OCI-M2 (cell line): ENCODE measurements at regions not wholly inside any gene's neighbourhood (a gene's known extent, or its start where the extent isn't known, plus 50 kb on each side); places are given as distances from the start of the nearest gene placed in this dataset.

Experiments used
- DNase-seq: peaks from one replicate; lab custom pipeline; 2025; ENCODE audit not compliant: unreplicated experiment; lab: John Stamatoyannopoulos, UW

GRCh38 chr16:51630076-51630475, 479.0 kb upstream of the SALL1 start:
- no peak for DNase-seq

- DNase-seq, result no peak
Observed at GRCh38 chr16:51629576-51629975, 478.5 kb upstream of the SALL1 start.

DNA sequence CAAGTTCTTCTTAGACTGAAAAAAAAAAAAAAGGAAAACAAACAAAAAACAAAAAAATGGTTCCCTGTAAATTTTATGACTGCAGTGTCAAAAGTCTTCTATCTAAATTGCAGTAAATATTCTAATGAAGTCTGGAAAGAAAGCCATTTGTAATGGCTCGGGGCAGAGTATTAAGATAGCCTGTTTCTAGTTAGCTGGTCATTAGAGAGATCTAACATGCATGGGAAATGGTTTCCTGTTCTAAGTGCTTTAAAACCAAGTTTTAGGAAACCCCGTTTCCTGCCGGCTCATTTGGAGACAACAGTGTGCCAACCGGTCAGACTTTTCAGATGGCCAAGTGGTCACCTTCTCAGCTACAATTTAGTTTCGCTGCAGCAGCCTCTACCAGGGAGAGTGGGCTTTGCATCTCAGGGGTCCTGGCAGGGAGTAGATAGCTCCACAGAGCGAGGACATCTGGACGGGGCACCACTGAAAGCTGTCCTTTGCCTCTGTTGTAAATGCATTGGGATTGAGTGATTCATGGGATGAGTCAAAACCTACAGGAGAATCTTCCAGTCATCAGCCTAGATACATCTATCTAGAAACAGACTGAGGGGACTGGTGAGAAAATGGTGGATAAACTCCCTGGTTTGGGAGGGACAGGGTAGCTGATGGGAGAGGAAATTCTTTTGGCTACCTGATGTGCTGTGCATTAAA, 473.2 kb upstream of the SALL1 start:
- no peak for DNase-seq

DNA sequence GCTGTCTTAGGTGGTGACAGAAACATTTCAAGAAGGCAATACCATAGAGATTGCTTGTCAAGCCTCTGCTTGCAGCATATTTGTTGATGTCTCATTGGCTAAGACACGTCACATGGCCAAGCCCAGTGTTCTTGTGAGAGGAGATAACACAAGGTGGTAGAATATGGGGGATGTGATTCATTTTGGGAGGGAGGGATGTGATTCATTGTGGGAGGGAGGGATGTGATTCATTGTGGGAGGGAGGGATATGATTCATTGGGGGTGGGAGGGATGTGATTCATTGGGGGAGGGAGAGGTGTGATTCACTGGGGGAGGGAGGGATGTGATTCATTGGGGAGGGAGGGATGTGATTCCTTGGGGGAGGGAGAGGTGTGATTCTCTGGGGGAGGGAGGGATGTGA, 470.5 kb upstream of the SALL1 start:
- DNase-seq, result no peak

DNA sequence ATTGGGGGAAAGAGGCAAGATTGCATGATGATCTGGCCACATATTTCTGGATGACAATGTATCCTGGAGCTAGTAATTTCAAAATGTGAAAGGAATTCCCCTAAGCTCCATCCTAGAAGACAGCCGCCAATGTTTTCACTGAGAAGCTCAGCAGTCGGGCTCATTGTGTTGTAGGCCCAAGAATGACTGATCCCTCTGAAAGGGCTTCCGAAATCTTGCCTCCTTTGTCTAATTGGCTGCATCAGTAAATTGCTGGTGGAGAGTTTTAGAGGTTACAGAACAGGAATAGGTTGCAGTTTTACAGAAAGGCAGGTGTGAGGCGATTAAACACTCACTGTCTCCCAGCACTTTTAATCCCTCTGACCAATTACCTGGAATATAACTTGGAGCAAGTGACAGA, 464.1 kb upstream of the SALL1 start:
- DNase-seq, result no peak

DNA sequence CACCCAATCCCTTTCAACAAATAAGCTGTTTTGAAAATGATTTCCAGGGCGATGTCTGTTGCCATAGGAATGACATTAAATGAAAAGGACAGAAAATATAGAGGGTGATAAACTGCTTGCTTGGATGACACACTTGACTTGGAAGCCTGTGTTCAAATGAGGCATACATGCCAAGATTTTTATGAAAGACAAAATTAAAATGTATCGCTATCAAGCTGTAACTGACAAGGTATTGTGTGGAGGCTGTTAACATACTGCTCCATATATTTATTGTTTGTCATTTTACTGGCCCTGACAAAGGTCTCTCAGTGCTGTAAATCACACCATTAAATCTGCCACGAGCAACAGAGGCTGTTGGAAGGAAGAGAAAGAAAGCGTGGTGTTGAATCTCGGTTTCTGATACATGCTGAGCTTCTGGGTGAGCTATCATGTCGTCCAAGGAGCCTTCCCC, 456.2 kb upstream of the SALL1 start:
- DNase-seq, result no peak

- DNase-seq, result no peak
Observed at GRCh38 chr16:51596247-51596646, 445.2 kb upstream of the SALL1 start.

DNA sequence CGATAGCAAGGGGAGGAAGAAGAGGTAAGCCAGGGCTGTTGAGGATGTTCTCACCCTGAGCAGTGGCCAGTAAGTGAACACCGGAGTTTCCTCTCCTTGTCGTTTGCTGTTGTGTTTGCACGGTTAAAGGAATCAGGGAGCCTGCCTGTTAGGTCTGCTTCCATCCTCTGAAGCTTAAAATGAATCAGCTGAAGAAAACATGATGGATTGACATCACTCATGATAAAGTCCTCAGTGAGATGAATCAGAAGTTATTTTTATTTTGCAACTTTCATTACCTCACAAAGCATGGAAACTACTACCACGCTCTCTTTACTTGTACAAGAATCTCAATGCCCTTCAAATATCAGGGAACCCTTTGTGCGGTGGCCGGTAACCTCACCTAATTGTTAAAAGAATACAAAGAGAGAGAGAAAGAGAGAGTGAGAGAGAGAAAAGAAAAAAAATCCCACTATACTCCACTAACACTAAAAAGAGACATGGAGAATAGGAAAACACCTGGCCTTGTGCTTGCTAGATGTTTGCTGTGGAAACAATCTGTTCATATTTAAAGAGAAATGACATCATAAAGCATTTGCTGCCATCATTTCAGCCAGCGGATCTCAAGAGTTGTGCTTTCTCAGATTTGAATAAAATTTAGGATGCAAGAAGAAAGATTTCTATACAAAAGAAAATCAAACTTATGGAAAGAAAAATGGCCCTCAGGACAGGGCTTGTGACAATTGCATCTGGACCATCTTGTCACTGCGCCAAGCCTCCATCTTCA, 441.6 kb upstream of the SALL1 start:
- no peak for DNase-seq

GRCh38 chr16:51592001-51592501, 441.0 kb upstream of the SALL1 start:
- DNase-seq, result no peak

GRCh38 chr16:51591480-51591879, 440.4 kb upstream of the SALL1 start:
- no peak for DNase-seq

- no peak for DNase-seq
Observed at GRCh38 chr16:51579652-51580360, 428.7 kb upstream of the SALL1 start.

DNA sequence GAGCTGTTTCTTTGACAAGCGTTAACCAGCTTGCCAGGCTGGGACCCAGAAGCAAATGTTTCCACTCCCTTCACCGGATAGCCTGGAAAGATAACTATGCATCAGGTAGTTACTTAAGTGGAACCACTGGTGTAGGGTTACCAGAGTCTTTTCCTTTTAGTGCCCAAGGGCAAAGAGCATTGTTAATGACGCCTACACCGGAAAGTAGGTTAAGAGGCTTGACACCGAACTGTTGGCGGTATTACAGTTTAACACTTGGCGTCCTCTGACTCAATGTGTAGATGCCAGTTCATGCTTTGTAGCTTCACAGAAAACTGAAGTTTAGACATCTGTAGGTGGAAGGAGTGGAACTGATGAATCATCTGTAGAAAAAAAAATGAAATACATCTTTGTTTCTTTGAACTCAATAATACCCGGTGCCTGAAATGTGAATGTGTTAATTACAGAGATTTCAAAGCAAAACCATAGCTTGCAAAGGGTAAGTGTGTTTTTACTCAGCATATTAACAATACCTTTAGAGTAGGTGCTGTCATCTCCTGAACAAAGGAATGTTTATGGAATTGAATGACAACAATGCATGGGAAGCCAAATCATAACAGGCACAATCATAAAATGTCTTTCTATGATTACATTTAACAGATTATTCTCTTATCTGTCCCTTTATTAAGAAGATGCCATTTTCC, 426.7 kb upstream of the SALL1 start:
- DNase-seq, result no peak

DNA sequence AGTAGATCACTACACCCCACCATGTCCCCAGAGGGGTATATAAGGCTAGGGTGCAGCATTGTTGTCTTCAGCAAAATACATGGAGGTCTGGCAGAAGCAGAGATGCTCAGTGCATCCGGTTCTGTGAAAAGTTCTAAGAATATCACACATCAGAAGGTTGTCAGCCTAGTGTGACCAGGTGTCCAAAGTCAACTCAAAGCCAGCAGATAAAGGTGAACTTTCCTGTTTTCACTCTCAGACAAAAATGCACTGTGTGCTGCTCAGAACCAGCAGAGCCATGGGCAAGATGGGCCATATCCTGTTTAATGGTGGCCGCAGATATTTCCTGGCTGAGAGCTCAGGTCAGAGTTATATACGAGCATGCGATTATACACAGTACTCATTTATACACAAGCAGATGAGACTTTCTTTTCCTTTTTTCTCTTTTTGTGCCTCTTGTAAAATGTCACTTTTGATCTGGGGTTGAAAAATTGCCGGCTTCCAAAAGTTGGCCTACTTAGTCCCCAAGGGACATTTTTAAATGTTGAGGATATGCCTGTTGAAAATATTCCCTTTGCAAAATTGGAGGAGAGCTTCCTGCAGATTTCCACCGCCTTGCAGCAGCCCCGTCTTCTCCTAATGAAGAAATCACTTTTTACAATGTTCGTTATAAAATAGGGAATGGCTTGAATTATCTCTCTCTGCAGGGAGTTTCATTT, 425.6 kb upstream of the SALL1 start:
- DNase-seq, result no peak

DNA sequence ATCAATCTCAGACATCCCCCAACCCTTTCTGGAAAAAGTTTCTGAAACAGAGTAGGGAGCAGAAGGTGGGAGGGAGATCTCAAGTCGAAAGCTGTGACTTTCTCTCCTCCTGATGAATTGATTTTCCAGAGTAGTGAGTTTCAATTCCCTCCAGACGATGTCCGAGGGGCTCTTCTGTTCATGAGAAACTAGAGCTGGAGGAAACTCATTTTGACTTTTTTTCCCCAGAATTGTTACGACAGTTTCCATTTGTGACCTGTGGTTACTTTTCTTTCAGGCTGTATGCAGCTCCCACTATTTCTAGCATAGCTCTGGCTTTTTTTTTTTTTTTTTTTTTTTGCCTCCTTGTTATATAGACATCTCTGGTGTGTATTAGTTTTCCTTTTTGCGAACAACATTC, 422.1 kb upstream of the SALL1 start:
- no peak for DNase-seq

DNA sequence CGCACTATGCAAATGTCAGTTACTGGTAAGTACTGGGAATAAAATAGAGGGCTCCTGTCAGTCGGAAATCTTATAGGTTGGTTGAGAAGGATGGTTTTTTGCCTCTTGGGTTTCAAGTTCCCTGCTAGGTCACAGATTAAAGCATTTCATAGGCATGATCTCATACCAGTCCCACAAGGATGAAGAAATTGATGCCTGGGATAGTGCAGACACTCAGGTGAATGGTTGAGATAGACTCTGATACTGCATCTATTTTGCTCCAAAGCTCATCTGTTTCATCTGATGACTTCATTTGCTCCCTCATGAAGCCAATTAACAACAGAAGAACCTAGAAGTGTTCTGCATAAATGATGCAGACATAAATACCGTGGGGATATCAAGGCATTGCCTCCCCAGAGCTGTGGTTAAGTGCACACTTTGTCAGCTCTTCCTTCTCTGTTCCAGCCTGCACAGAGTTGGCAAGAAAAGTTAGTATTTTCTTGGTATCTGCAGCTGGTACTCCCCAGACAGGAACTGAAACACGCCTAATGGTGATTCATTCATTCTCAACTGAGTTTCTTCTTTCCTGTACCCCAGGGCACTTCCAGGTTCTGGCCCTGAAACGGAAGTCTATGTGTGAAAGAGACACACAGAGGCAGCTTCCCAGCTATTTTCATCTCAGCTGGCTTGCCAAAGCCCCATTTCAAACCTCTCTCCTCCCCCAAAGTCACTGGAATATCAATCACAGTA, 418.3 kb upstream of the SALL1 start:
- no peak for DNase-seq

- no peak for DNase-seq
Observed at GRCh38 chr16:51567911-51568310, 416.8 kb upstream of the SALL1 start.

GRCh38 chr16:51565184-51565583, 414.1 kb upstream of the SALL1 start:
- DNase-seq, result no peak

GRCh38 chr16:51562891-51563290, 411.8 kb upstream of the SALL1 start:
- no peak for DNase-seq

DNA sequence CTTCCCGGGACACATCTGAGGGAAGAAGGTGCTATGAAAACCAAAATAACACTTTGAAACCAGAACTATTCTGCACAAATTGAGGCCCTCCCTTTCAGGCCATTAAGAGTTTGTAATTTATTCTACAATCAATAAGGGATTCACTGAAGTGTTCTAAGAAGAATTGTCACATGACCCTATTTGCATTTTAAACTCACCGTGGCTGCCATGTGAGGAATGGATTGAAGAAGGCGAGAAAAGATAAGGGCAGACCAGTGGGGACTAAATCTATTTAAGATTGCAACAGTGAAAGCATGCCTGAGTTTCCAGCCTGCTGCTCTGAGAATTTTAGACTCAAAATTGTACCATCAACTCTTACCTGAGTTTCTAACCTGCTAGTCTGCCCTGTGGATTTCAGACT, 408.8 kb upstream of the SALL1 start:
- no peak for DNase-seq

GRCh38 chr16:51557670-51558069, 406.6 kb upstream of the SALL1 start:
- no peak for DNase-seq
